Keratinocyte (primary cell): ENCODE measurements at regions not wholly inside any gene's neighbourhood (a gene's known extent, or its start where the extent isn't known, plus 50 kb on each side); places are given as distances from the start of the nearest gene placed in this dataset.

Experiments used
- EZH2 ChIP-seq: IDR thresholded peaks from one replicate; pipeline ENCODE4 v1.6.1; 2012; ENCODE audit warnings: inconsistent platforms, mild to moderate bottlenecking, low read length, moderate library complexity
- TF ChIP-seq, protein P1 (sequence below), 3 experiments: IDR thresholded peaks in 1 of 3; conservative IDR thresholded peaks in 1 of 3; optimal IDR thresholded peaks in 1 of 3; 2 replicates in 2 of 3; 3 replicates in 1 of 3; pipeline versions ENCODE3 to v1.5.1; 2011; ENCODE audit warnings: low read length in 3 of 3, mild to moderate bottlenecking in 3 of 3, moderate library complexity in 2 of 3, control low read depth in 1 of 3, inconsistent platforms in 1 of 3; ENCODE audit not compliant: insufficient read depth in 2 of 3; ENCODE audit errors: extremely low read depth in 1 of 3

DNA sequence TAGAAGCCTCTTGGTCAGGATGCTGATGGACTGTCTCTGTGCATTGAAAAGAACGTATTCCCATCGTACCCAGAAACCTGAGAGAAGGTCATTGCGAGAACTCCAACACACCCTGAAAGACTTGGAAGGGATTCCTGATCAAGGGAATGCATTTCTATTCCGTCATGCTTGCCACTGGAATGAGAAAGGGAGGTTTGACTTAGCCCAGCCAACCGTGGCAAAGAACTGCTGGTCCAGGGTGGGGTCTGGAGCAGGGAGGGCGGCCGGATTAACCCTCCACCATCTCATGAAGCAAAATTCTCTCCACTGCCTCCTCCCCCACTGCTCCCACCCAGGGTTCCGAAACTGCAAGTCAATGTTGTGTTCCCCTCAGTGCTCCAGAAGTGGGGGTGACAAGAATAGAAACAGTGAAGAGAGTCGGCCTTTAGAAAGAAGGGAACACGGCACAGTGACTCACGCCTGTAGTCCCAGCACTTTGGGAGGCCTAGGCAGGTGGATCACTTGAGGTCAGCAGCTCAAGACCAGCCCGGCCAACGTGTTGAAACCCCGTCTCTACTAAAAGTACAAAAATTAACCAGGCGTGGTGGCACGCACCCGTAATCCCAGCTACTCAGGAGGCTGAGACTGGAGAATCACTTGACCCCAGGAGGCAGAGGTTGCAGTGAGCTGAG is 137.5 kb upstream of the MGMT start:
- TF ChIP-seq, protein P1, sequence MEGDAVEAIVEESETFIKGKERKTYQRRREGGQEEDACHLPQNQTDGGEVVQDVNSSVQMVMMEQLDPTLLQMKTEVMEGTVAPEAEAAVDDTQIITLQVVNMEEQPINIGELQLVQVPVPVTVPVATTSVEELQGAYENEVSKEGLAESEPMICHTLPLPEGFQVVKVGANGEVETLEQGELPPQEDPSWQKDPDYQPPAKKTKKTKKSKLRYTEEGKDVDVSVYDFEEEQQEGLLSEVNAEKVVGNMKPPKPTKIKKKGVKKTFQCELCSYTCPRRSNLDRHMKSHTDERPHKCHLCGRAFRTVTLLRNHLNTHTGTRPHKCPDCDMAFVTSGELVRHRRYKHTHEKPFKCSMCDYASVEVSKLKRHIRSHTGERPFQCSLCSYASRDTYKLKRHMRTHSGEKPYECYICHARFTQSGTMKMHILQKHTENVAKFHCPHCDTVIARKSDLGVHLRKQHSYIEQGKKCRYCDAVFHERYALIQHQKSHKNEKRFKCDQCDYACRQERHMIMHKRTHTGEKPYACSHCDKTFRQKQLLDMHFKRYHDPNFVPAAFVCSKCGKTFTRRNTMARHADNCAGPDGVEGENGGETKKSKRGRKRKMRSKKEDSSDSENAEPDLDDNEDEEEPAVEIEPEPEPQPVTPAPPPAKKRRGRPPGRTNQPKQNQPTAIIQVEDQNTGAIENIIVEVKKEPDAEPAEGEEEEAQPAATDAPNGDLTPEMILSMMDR (optimal IDR thresholded peaks at IDR 0.05 in 1 of 3, IDR thresholded peaks at IDR 0.05 in 1 of 3, conservative IDR thresholded peaks at IDR 0.05 in 1 of 3; ENCODE audit: extremely low read depth in 1 of 3, insufficient read depth in 2 of 3, low read length in 3 of 3) = no peak
- TF ChIP-seq EZH2 = no peak
